OCI-LY1 (cell line): ENCODE measurements at regions not wholly inside any gene's neighbourhood (a gene's known extent, or its start where the extent isn't known, plus 50 kb on each side); places are given as distances from the start of the nearest gene placed in this dataset.
"Not testable (repeated sequence)": the region's sequence is repeated elsewhere in the genome, so short reads cannot be mapped to it uniquely, and the experiment has no call there.

Experiments used
- H2AFZ ChIP-seq: fragments of 200-600 bp; sonication (generic), shearing (Covaris generic); 2 replicates; pipeline ENCODE4 v1.6.0; 2014; ENCODE audit warnings: antibody characterized with exemption, mild to moderate bottlenecking, low read length
- H3F3A ChIP-seq: fragments of 200-600 bp; sonication (generic), shearing (Covaris generic); 2 replicates; pipeline ENCODE4 v1.6.0; 2014; ENCODE audit warnings: mild to moderate bottlenecking, antibody characterized with exemption, low read length, moderate library complexity; ENCODE audit not compliant: insufficient read depth
- H3K27ac ChIP-seq: fragments of 200-600 bp; sonication (generic); 2 replicates; pipeline ENCODE4 v1.5.1; 2014; ENCODE audit warnings: low read length, mixed run types, mild to moderate bottlenecking, low read depth; ENCODE audit not compliant: poor library complexity, severe bottlenecking
- H3K27me3 ChIP-seq: fragments of 200-600 bp; sonication (generic); 2 replicates; pipeline ENCODE4 v1.6.0; 2014; ENCODE audit warnings: antibody characterized with exemption, mild to moderate bottlenecking, low read length, moderate library complexity; ENCODE audit not compliant: insufficient read depth
- H3K36me3 ChIP-seq: fragments of 200-600 bp; sonication (generic); 2 replicates; pipeline ENCODE4 v1.6.1; 2014; ENCODE audit warnings: mild to moderate bottlenecking, antibody characterized with exemption, low read length, moderate library complexity, mixed read lengths; ENCODE audit not compliant: insufficient read depth
- H3K4me1 ChIP-seq: fragments of 200-600 bp; sonication (generic); 2 replicates; pipeline ENCODE4 v1.5.1; 2014; ENCODE audit warnings: mild to moderate bottlenecking, low read length, moderate library complexity; ENCODE audit not compliant: insufficient read depth, severe bottlenecking
- H3K4me2 ChIP-seq: fragments of 200-600 bp; sonication (generic), shearing (Covaris generic); 2 replicates; pipeline ENCODE4 v1.6.1; 2014; ENCODE audit warnings: low read length
- H3K4me3 ChIP-seq: fragments of 200-600 bp; sonication (generic); 2 replicates; pipeline ENCODE4 v1.5.1; 2014; ENCODE audit warnings: low read length, low read depth, mild to moderate bottlenecking, mixed read lengths; ENCODE audit not compliant: poor library complexity, severe bottlenecking
- H3K79me2 ChIP-seq: fragments of 200-600 bp; shearing (Covaris generic); 2 replicates; pipeline ENCODE4 v1.6.1; 2016; ENCODE audit warnings: mixed run types, low read length, mixed read lengths; ENCODE audit not compliant: insufficient read depth
- H3K9ac ChIP-seq: fragments of 200-600 bp; sonication (generic), shearing (Covaris generic); 2 replicates; pipeline ENCODE4 v1.6.1; 2014; ENCODE audit warnings: mild to moderate bottlenecking, low read length, mixed read lengths
- H3K9me2 ChIP-seq: fragments of 200-600 bp; sonication (generic), shearing (Covaris generic); 2 replicates; pipeline ENCODE4 v1.6.1; 2014; ENCODE audit warnings: low read depth, mild to moderate bottlenecking, low read length, mixed read lengths
- H3K9me3 ChIP-seq: fragments of 200-600 bp; shearing (Covaris generic); 2 replicates; pipeline ENCODE4 v1.6.1; 2014; ENCODE audit warnings: low read length, mixed read lengths
- H4K20me1 ChIP-seq: fragments of 200-600 bp; sonication (generic), shearing (Covaris generic); 2 replicates; pipeline ENCODE4 v1.6.0; 2016; ENCODE audit warnings: mild to moderate bottlenecking, low read length; ENCODE audit not compliant: insufficient read depth
- EZH2 ChIP-seq: fragments of 200-600 bp; sonication (generic), shearing (Covaris generic); IDR thresholded peaks from 2 replicates; pipeline ENCODE4 v1.8.0; 2017; ENCODE audit warnings: borderline replicate concordance, mixed run types, mild to moderate bottlenecking, antibody characterized with exemption, low read length, moderate library complexity, mixed read lengths
- TF ChIP-seq, protein P1 (sequence below): fragments of 200-600 bp; sonication (generic), shearing (Covaris generic); IDR thresholded peaks from 2 replicates; pipeline ENCODE4 v1.5.1; 2017; ENCODE audit warnings: mild to moderate bottlenecking, antibody characterized with exemption, low read length, moderate library complexity, mixed read lengths

- H2AFZ ChIP-seq, result no peak overlapping the region
- H3F3A ChIP-seq, result no peaks in the 10 kb centered on the region
- no peaks in the 10 kb centered on the region for H3K9me3 ChIP-seq
- TF ChIP-seq EZH2, result no peak
- TF ChIP-seq, protein P1, sequence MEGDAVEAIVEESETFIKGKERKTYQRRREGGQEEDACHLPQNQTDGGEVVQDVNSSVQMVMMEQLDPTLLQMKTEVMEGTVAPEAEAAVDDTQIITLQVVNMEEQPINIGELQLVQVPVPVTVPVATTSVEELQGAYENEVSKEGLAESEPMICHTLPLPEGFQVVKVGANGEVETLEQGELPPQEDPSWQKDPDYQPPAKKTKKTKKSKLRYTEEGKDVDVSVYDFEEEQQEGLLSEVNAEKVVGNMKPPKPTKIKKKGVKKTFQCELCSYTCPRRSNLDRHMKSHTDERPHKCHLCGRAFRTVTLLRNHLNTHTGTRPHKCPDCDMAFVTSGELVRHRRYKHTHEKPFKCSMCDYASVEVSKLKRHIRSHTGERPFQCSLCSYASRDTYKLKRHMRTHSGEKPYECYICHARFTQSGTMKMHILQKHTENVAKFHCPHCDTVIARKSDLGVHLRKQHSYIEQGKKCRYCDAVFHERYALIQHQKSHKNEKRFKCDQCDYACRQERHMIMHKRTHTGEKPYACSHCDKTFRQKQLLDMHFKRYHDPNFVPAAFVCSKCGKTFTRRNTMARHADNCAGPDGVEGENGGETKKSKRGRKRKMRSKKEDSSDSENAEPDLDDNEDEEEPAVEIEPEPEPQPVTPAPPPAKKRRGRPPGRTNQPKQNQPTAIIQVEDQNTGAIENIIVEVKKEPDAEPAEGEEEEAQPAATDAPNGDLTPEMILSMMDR, result no peak
- no peak overlapping the region for H3K4me3 ChIP-seq
- H4K20me1 ChIP-seq, result no peaks in the 10 kb centered on the region
- no peaks in the 10 kb centered on the region for H3K4me1 ChIP-seq
- H3K27ac ChIP-seq, result no peak overlapping the region
- no peaks in the 10 kb centered on the region for H3K79me2 ChIP-seq
- H3K36me3 ChIP-seq, result no peaks in the 10 kb centered on the region
- no peaks in the 10 kb centered on the region for H3K9me2 ChIP-seq
- H3K9ac ChIP-seq, result no peak overlapping the region
- no peak overlapping the region for H3K4me2 ChIP-seq
- no peaks in the 10 kb centered on the region for H3K27me3 ChIP-seq
These were observed 1082.0 kb downstream of the OLFM4 start for GRCh38 chr13:54110597-54110996.

- Histone ChIP-seq H3K27me3 (no peaks in the 10 kb centered on the region), H3K4me2 (no peak overlapping the region), H3K4me3 (no peak overlapping the region), H2AFZ (no peak overlapping the region), H3K9me3 (no peaks in the 10 kb centered on the region), H3F3A (no peaks in the 10 kb centered on the region), H3K36me3 (no peaks in the 10 kb centered on the region), H3K9ac (no peak overlapping the region), H3K27ac (no peak overlapping the region), H3K79me2 (no peaks in the 10 kb centered on the region), H4K20me1 (no peaks in the 10 kb centered on the region), H3K9me2 (no peaks in the 10 kb centered on the region), H3K4me1 (no peaks in the 10 kb centered on the region)
- TF ChIP-seq EZH2, result no peak
- TF ChIP-seq, protein P1, result no peak
These were observed 1096.1 kb downstream of the OLFM4 start for GRCh38 chr13:54124700-54125099.

- H3K27me3 ChIP-seq, H3K9me3 ChIP-seq, H3K4me3 ChIP-seq, H3K4me1 ChIP-seq, H3F3A ChIP-seq, H3K9me2 ChIP-seq, H3K36me3 ChIP-seq, H3K27ac ChIP-seq, H4K20me1 ChIP-seq, H3K4me2 ChIP-seq, H3K79me2 ChIP-seq, H3K9ac ChIP-seq, H2AFZ ChIP-seq: not testable (repeated sequence)
These were observed 1102.3 kb downstream of the OLFM4 start for GRCh38 chr13:54130931-54131330.

DNA sequence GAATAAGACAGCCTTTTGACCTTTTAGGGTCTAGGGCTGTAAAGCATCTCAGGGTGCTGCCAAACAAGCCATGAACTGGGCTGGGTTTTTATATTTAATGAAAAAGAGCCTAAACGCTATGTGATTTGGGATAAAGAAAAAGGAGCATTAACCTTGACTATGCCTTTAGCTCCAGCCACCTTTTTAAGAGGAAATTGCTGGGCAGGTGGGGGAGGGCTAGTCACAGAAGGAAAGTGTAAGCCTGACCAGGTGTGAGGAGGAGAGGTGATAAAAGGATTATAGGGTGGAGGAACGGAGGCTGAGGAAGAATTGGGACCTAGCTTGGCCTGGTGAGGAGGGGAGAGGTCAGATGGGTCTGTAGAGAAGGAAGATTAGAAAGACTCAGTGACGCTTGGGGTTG is 1102.8 kb downstream of the OLFM4 start:
- H3K36me3 ChIP-seq, H3K27ac ChIP-seq, H3K9me2 ChIP-seq, H3K4me3 ChIP-seq, H3K79me2 ChIP-seq, H3K4me1 ChIP-seq, H3K27me3 ChIP-seq, H3F3A ChIP-seq, H3K9ac ChIP-seq, H3K4me2 ChIP-seq, H3K9me3 ChIP-seq, H2AFZ ChIP-seq, H4K20me1 ChIP-seq: not testable (repeated sequence)

DNA sequence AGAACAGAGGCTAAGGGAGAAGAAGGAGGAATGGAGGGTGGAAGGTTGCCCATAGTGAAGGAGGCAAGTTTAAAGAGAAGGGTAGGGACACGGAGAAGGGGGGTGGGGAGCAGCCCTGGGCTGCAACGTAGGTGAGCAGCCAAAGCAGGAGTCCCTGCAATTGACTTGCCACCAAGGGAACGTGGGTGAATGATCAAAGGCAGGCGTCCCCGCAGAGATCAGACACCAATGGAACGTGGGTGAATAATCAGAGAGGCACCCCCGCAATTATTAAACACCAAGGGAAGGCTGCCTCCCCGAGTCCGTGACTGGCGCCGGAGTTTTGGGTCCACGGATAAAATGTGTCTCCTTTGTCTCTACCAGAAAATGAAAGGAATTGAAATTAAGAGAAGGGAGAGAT is 1103.5 kb downstream of the OLFM4 start:
- not testable (repeated sequence) for H3K9ac ChIP-seq, H2AFZ ChIP-seq, H3K9me3 ChIP-seq, H3K36me3 ChIP-seq, H3K4me1 ChIP-seq, H3K4me2 ChIP-seq, H4K20me1 ChIP-seq, H3K79me2 ChIP-seq, H3K27me3 ChIP-seq, H3F3A ChIP-seq, H3K27ac ChIP-seq, H3K4me3 ChIP-seq, H3K9me2 ChIP-seq

- not testable (repeated sequence) for H2AFZ ChIP-seq, H3K79me2 ChIP-seq, H3K4me2 ChIP-seq, H3K9ac ChIP-seq, H3K9me3 ChIP-seq, H3K9me2 ChIP-seq, H3K4me3 ChIP-seq, H3K27ac ChIP-seq, H3K27me3 ChIP-seq, H3K4me1 ChIP-seq, H3K36me3 ChIP-seq, H4K20me1 ChIP-seq, H3F3A ChIP-seq
These were observed 1104.1 kb downstream of the OLFM4 start for GRCh38 chr13:54132720-54133119.
